NCI-H2196 (cell line): ENCODE measurements at regions not wholly inside any gene's neighbourhood (a gene's known extent, or its start where the extent isn't known, plus 50 kb on each side); places are given as distances from the start of the nearest gene placed in this dataset.
"Not testable (repeated sequence)": the region's sequence is repeated elsewhere in the genome, so short reads cannot be mapped to it uniquely, and the experiment has no call there.

Source experiments
- DNase-seq: peaks from one replicate; lab custom pipeline; 2025; ENCODE audit not compliant: unreplicated experiment; lab: John Stamatoyannopoulos, UW

GRCh38 chr4:97437998-97438705 is 705.1 kb downstream of the STPG2 start:
- DNase-seq, result not testable (repeated sequence)

- DNase-seq, result no peak
Observed at GRCh38 chr4:97453186-97453585, 690.1 kb downstream of the STPG2 start.

- DNase-seq, result no peak
Observed at GRCh38 chr4:97457253-97457652, 686.0 kb downstream of the STPG2 start.

GRCh38 chr4:97468272-97468671 is 675.0 kb downstream of the STPG2 start:
- no peak for DNase-seq

- DNase-seq, result no peak
Observed at GRCh38 chr4:97475621-97476020, 667.7 kb downstream of the STPG2 start.

- DNase-seq, result no peak
Observed at GRCh38 chr4:97477974-97478373, 665.3 kb downstream of the STPG2 start.

- no peak for DNase-seq
Observed at GRCh38 chr4:97479388-97479787, 663.9 kb downstream of the STPG2 start.

GRCh38 chr4:97491856-97492255 is 651.4 kb downstream of the STPG2 start:
- DNase-seq, result no peak

GRCh38 chr4:97493815-97494518 is 649.3 kb downstream of the STPG2 start:
- no peak for DNase-seq

- no peak for DNase-seq
Observed at GRCh38 chr4:97496298-97496873, 646.9 kb downstream of the STPG2 start.

- no peak for DNase-seq
Observed at GRCh38 chr4:97498875-97499274, 644.4 kb downstream of the STPG2 start.

GRCh38 chr4:97500423-97500822 is 642.9 kb downstream of the STPG2 start:
- DNase-seq, result no peak

- DNase-seq, result no peak
Observed at GRCh38 chr4:97504713-97505112, 638.6 kb downstream of the STPG2 start.

GRCh38 chr4:97507587-97508245 is 635.6 kb downstream of the STPG2 start:
- DNase-seq, result no peak
